Transverse colon (tissue), 4 donors: ENCODE measurements at regions not wholly inside any gene's neighbourhood (a gene's known extent, or its start where the extent isn't known, plus 50 kb on each side); places are given as distances from the start of the nearest gene placed in this dataset.

Experiments used
- DNase-seq: peaks from one replicate; pipeline ENCODE4 v3.0.0-alpha.2; 2019
- H3K27ac ChIP-seq, 4 donors: fragments of 200-600 bp; sonication (generic); 2 replicates each; pipeline ENCODE4 v1.5.1; 2016 to 2018; ENCODE audit warnings: inconsistent platforms in 4 of 4
- H3K27me3 ChIP-seq: fragments of 200-600 bp; sonication (generic); 2 replicates; pipeline ENCODE4 v1.5.1; 2017; ENCODE audit warnings: inconsistent platforms
- H3K36me3 ChIP-seq, 4 donors: fragments of 200-600 bp; sonication (generic); 2 replicates each; pipeline ENCODE4 v1.5.1; 2017 to 2019; ENCODE audit warnings: inconsistent platforms in 4 of 4
- H3K4me1 ChIP-seq, 4 donors: fragments of 200-600 bp; sonication (generic); 2 replicates each; pipeline ENCODE4 v1.5.1; 2017 to 2020; ENCODE audit warnings: inconsistent platforms in 4 of 4
- H3K4me3 ChIP-seq, 4 donors: fragments of 200-600 bp; sonication (generic); 1 replicate in 1 of 4; 2 replicates in 3 of 4; pipeline versions ENCODE4 v1.5.1 to v1.6.1; 2017 to 2019; ENCODE audit warnings: inconsistent platforms in 4 of 4
- H3K9me3 ChIP-seq, 2 donors: fragments of 200-600 bp; sonication (generic); 2 replicates each; pipeline ENCODE4 v1.5.1; 2017 to 2019; ENCODE audit warnings: inconsistent platforms in 2 of 2
- CTCF ChIP-seq, 5 experiments: fragments of 200-600 bp in 3 of 5; fragments of 450-650 bp in 2 of 5; sonication (generic) in 3 of 5; IDR thresholded peaks; 1 replicate in 2 of 5; 2 replicates in 3 of 5; pipeline ENCODE4 v1.5.1; 2016 to 2017; ENCODE audit warnings: antibody characterized with exemption in 5 of 5, inconsistent platforms in 3 of 5, mild to moderate bottlenecking in 2 of 5, moderate library complexity in 1 of 5
- EP300 ChIP-seq: sonication (generic); formaldehyde crosslinking; IDR thresholded peaks from one replicate; pipeline ENCODE4 v1.6.1; 2017; ENCODE audit warnings: antibody characterized with exemption, low read depth
- POLR2A ChIP-seq: fragments of 450-650 bp; IDR thresholded peaks from one replicate; pipeline ENCODE4 v1.6.1; 2016; ENCODE audit warnings: antibody characterized with exemption, mild to moderate bottlenecking, moderate library complexity
- POLR2AphosphoS5 ChIP-seq, 3 donors: sonication (generic); formaldehyde crosslinking; IDR thresholded peaks; one replicate each; pipeline ENCODE4 v1.6.1; 2016; ENCODE audit warnings: antibody characterized with exemption in 3 of 3
- WGBS, 2 donors: methylation state at CpG; one replicate each; pipeline ENCODE4 v1.1.5; 2018; ENCODE audit warnings: low coverage in 1 of 2; 5-methylcytosine and 5-hydroxymethylcytosine counted together
- in situ Hi-C, 4 donors: fragments of 200-750 bp; cut with MboI; loops; one replicate each; pipeline versions ENCODE4 v1.15.0 to v1.15.1; 2017; ENCODE audit warnings: low sequenced_read_pairs in 3 of 4, low pct_ligation_motif_present in 1 of 4, low pct_unique_long_range_greater_than_20kb in 1 of 4
- intact Hi-C: fragments of 100-400 bp; cut with DNase I; formaldehyde crosslinking; loops from one replicate; pipeline ENCODE4 v1.15.1; 2023; ENCODE audit warnings: low total_unique reads

GRCh38 chr13:62173958-62174357 lies 758.3 kb upstream of the PCDH20 start:
- H3K27ac ChIP-seq, result no peak overlapping the region
- no peak for TF ChIP-seq POLR2AphosphoS5 (IDR thresholded peaks at IDR 0.05)
- no peak for TF ChIP-seq EP300
- no peak for TF ChIP-seq CTCF (IDR thresholded peaks at IDR 0.05)
- TF ChIP-seq POLR2A, result no peak
- no peaks in the 10 kb centered on the region for H3K27me3 ChIP-seq
- intact Hi-C loops, result no loop called here
- no peaks in the 10 kb centered on the region for H3K4me1 ChIP-seq
- DNase-seq, result no peak
- no peaks in the 10 kb centered on the region for H3K36me3 ChIP-seq
- no peak overlapping the region for H3K4me3 ChIP-seq
- H3K9me3 ChIP-seq, result no peaks in the 10 kb centered on the region
- in situ Hi-C loops, result no loop called here

GRCh38 chr13:62171697-62172096 lies 756.0 kb upstream of the PCDH20 start:
- in situ Hi-C loops (no loop called here), intact Hi-C loops (no loop called here)
- H3K4me1 ChIP-seq, result no peaks in the 10 kb centered on the region
- H3K4me3 ChIP-seq, result no peak overlapping the region
- H3K27ac ChIP-seq, result no peak overlapping the region
- no peaks in the 10 kb centered on the region for H3K36me3 ChIP-seq
- 87 to 91% methylated on average over 2 of the region's 2 CpGs for WGBS, 2 donors
- TF ChIP-seq CTCF (IDR thresholded peaks at IDR 0.05) (no peak), POLR2AphosphoS5 (IDR thresholded peaks at IDR 0.05) (no peak), EP300 (no peak), POLR2A (no peak)
- DNase-seq, result no peak
- H3K27me3 ChIP-seq, result no peaks in the 10 kb centered on the region
- no peaks in the 10 kb centered on the region for H3K9me3 ChIP-seq

GRCh38 chr13:62168891-62169290 lies 753.2 kb upstream of the PCDH20 start:
- intact Hi-C loops, result no loop called here
- Histone ChIP-seq H3K9me3 (no peaks in the 10 kb centered on the region), H3K4me1 (no peaks in the 10 kb centered on the region), H3K27me3 (no peaks in the 10 kb centered on the region), H3K27ac (no peak overlapping the region), H3K36me3 (no peaks in the 10 kb centered on the region), H3K4me3 (no peak overlapping the region)
- in situ Hi-C loops, result no loop called here
- 91% methylated on average over 13 of the region's 13 CpGs; no CpG with 5 or more reads in 1 of the 2 donors for WGBS, 2 donors
- no peak for DNase-seq
- TF ChIP-seq POLR2A, result no peak
- TF ChIP-seq EP300, result no peak
- no peak for TF ChIP-seq POLR2AphosphoS5 (IDR thresholded peaks at IDR 0.05)
- no peak for TF ChIP-seq CTCF (IDR thresholded peaks at IDR 0.05)

GRCh38 chr13:62167650-62168172 lies 752.1 kb upstream of the PCDH20 start:
- Histone ChIP-seq H3K27ac (no peak overlapping the region), H3K9me3 (peaks cover 0 to 3% of the 10 kb centered on the region in 2 donors), H3K36me3 (no peaks in the 10 kb centered on the region), H3K4me3 (no peak overlapping the region), H3K4me1 (no peaks in the 10 kb centered on the region), H3K27me3 (no peaks in the 10 kb centered on the region)
- WGBS, 2 donors, result 84% methylated on average over 12 of the region's 12 CpGs; no CpG with 5 or more reads in 1 of the 2 donors
- intact Hi-C loops, result no loop called here
- no peak for DNase-seq
- no peak for TF ChIP-seq POLR2AphosphoS5 (IDR thresholded peaks at IDR 0.05)
- no peak for TF ChIP-seq CTCF (IDR thresholded peaks at IDR 0.05)
- no peak for TF ChIP-seq POLR2A
- no peak for TF ChIP-seq EP300
- in situ Hi-C loops, result no loop called here
